KMS-11 (cell line): ENCODE measurements at regions not wholly inside any gene's neighbourhood (a gene's known extent, or its start where the extent isn't known, plus 50 kb on each side); places are given as distances from the start of the nearest gene placed in this dataset.

Experiments used
- H2AFZ ChIP-seq: fragments of 200-600 bp; sonication (generic); 2 replicates; pipeline ENCODE4 v1.6.1; 2016; ENCODE audit warnings: antibody characterized with exemption, mixed run types, low read depth
- H3K27ac ChIP-seq: fragments of 200-600 bp; sonication (generic); 2 replicates; pipeline ENCODE4 v1.6.1; 2016; ENCODE audit warnings: mild to moderate bottlenecking, mixed run types
- H3K27me3 ChIP-seq: fragments of 200-600 bp; sonication (generic); 2 replicates; pipeline ENCODE4 v1.6.1; 2017; ENCODE audit warnings: mild to moderate bottlenecking, low read depth, mixed run types, moderate library complexity; ENCODE audit not compliant: insufficient read depth
- H3K36me3 ChIP-seq: fragments of 200-600 bp; sonication (generic); 2 replicates; pipeline ENCODE4 v1.6.1; 2017; ENCODE audit warnings: mild to moderate bottlenecking, mixed run types; ENCODE audit not compliant: insufficient read depth
- H3K4me1 ChIP-seq: fragments of 200-600 bp; sonication (generic); 2 replicates; pipeline ENCODE4 v1.6.1; 2016; ENCODE audit warnings: mild to moderate bottlenecking, low read depth, mixed run types; ENCODE audit not compliant: poor library complexity, severe bottlenecking
- H3K4me2 ChIP-seq: fragments of 200-600 bp; sonication (generic); 2 replicates; pipeline ENCODE4 v1.7.0; 2016; ENCODE audit warnings: mild to moderate bottlenecking, mixed run types
- H3K4me3 ChIP-seq: fragments of 200-600 bp; sonication (generic); IDR thresholded peaks from 2 replicates; pipeline ENCODE4 v1.6.1; 2017; ENCODE audit warnings: low read depth, low read length, mixed read lengths; ENCODE audit not compliant: insufficient read depth
- H3K79me2 ChIP-seq: fragments of 200-600 bp; sonication (generic); 2 replicates; pipeline ENCODE4 v1.6.1; 2016; ENCODE audit warnings: low read depth, mixed run types; ENCODE audit not compliant: insufficient read depth
- H3K9ac ChIP-seq: fragments of 200-600 bp; sonication (generic); 2 replicates; pipeline ENCODE4 v1.6.1; 2016; ENCODE audit warnings: mild to moderate bottlenecking, mixed run types
- H4K20me1 ChIP-seq: fragments of 200-600 bp; sonication (generic); 2 replicates; pipeline ENCODE4 v1.6.1; 2016; ENCODE audit warnings: mild to moderate bottlenecking, mixed run types; ENCODE audit not compliant: insufficient read depth
- CTCF ChIP-seq: fragments of 200-600 bp; sonication (generic); conservative IDR thresholded peaks from 2 replicates; pipeline ENCODE4 v1.6.1; 2017; ENCODE audit warnings: low read depth, mild to moderate bottlenecking, antibody characterized with exemption, low read length, moderate library complexity, mixed read lengths

GRCh38 chr13:37410316-37410715 is 188.3 kb downstream of the POSTN start:
- Histone ChIP-seq H4K20me1 (no peaks in the 10 kb centered on the region), H3K27me3 (no peaks in the 10 kb centered on the region), H2AFZ (no peak overlapping the region), H3K36me3 (no peaks in the 10 kb centered on the region), H3K9ac (no peak overlapping the region), H3K4me3 (no peak overlapping the region), H3K79me2 (no peaks in the 10 kb centered on the region), H3K4me1 (no peaks in the 10 kb centered on the region), H3K4me2 (no peak overlapping the region), H3K27ac (no peak overlapping the region)
- TF ChIP-seq CTCF = no peak

- no peak overlapping the region for H3K4me2 ChIP-seq
- H3K4me3 ChIP-seq = no peak overlapping the region
- H3K27me3 ChIP-seq = no peaks in the 10 kb centered on the region
- no peak for TF ChIP-seq CTCF
- H3K4me1 ChIP-seq = no peaks in the 10 kb centered on the region
- H2AFZ ChIP-seq = no peak overlapping the region
- no peaks in the 10 kb centered on the region for H3K79me2 ChIP-seq
- H3K9ac ChIP-seq = no peak overlapping the region
- no peaks in the 10 kb centered on the region for H3K36me3 ChIP-seq
- H3K27ac ChIP-seq = no peak overlapping the region
- H4K20me1 ChIP-seq = no peaks in the 10 kb centered on the region
Observed at GRCh38 chr13:37409756-37410155, 188.8 kb downstream of the POSTN start.

- Histone ChIP-seq H3K4me2 (no peak overlapping the region), H3K36me3 (no peaks in the 10 kb centered on the region), H3K4me3 (no peak overlapping the region), H3K27me3 (no peaks in the 10 kb centered on the region), H3K79me2 (no peaks in the 10 kb centered on the region), H3K4me1 (no peaks in the 10 kb centered on the region), H4K20me1 (no peaks in the 10 kb centered on the region), H3K9ac (no peak overlapping the region), H2AFZ (no peak overlapping the region), H3K27ac (no peak overlapping the region)
- no peak for TF ChIP-seq CTCF
Observed at GRCh38 chr13:37407156-37407555, 191.4 kb downstream of the POSTN start.

GRCh38 chr13:37406031-37406430 is 192.5 kb downstream of the POSTN start:
- H3K4me1 ChIP-seq = no peaks in the 10 kb centered on the region
- no peaks in the 10 kb centered on the region for H3K27me3 ChIP-seq
- H3K9ac ChIP-seq = no peak overlapping the region
- TF ChIP-seq CTCF = no peak
- H3K4me2 ChIP-seq = no peak overlapping the region
- H2AFZ ChIP-seq = no peak overlapping the region
- no peak overlapping the region for H3K4me3 ChIP-seq
- no peak overlapping the region for H3K27ac ChIP-seq
- H4K20me1 ChIP-seq = no peaks in the 10 kb centered on the region
- no peaks in the 10 kb centered on the region for H3K79me2 ChIP-seq
- no peaks in the 10 kb centered on the region for H3K36me3 ChIP-seq
